GM21529 (cell line): ENCODE measurements at regions not wholly inside any gene's neighbourhood (a gene's known extent, or its start where the extent isn't known, plus 50 kb on each side); places are given as distances from the start of the nearest gene placed in this dataset.

Experiments used
- ATAC-seq: cut with Tn5 transposase; IDR thresholded peaks from one replicate; pipeline ENCODE4 v1.9.1; 2021; ENCODE audit not compliant: unreplicated experiment

DNA sequence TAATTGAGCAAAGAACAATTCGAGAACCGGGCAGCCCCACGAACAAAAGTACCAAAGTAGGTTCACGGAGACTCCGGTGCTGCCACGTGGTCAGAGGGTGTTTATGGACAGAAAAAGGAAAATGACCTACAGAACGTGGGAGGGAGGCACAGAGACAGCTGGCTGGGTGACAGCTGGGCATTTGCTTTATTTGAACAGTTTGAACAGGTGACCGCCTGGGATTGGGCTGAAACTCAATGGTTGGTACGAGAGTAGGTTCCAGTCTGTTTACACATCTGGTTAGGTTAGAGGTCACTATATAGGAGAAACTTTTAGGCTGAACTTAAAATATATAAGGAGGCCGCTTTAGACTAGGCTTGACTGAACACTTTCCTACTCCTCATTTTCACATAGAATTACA lies 50.6 kb upstream of the CELF2 start:
- no peak for ATAC-seq

DNA sequence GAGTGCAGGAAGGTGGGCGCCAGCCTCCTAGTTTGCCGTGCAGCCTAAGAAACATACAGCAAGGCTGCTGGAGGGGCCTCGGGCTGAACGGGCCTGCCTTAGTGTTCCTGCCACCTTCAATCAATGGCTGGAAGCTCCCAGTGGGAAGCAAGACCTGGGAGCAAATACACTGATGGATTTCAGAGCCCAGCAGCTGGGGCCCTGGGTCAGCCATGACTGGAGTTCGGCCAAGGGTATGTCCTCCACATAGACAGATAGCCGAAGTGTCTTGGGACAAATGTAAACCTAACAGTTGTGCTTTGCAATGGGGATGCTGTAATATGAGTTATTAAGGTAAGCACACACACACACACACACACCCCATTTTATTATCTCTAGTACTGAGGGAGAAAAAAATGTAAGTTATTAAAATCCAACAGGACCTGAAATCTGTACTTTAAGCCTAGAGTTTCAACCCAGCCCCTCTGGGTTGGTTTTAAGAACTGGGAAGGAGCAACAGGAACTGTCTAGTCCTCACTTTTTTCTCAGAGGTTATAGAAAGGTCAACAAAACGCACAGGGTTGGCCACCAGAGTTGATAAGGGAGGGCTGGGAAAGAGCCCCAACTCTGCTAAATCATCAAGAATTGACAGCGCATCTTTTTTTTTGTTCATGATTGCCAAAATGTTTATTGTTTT lies 50.0 kb upstream of the CELF2 start:
- no peak for ATAC-seq
